DND-41 (cell line): ENCODE measurements at regions not wholly inside any gene's neighbourhood (a gene's known extent, or its start where the extent isn't known, plus 50 kb on each side); places are given as distances from the start of the nearest gene placed in this dataset.
"Not testable (repeated sequence)": the region's sequence is repeated elsewhere in the genome, so short reads cannot be mapped to it uniquely, and the experiment has no call there.

ENCODE experiments used
- EZH2 ChIP-seq: IDR thresholded peaks from 3 replicates; pipeline ENCODE4 v1.6.1; 2012; ENCODE audit warnings: borderline replicate concordance, low read depth, mild to moderate bottlenecking, moderate library complexity, low read length, inconsistent platforms; ENCODE audit not compliant: severe bottlenecking
- TF ChIP-seq, protein P1 (sequence below): IDR thresholded peaks from 2 replicates; pipeline ENCODE4 v1.5.1; 2012; ENCODE audit warnings: borderline replicate concordance, low read length, moderate library complexity, mild to moderate bottlenecking; ENCODE audit not compliant: poor library complexity, severe bottlenecking; ENCODE audit errors: extremely low read depth

GRCh38 chr11:67906969-67907368 is 96.9 kb downstream of the UNC93B1 start:
- TF ChIP-seq, protein P1, sequence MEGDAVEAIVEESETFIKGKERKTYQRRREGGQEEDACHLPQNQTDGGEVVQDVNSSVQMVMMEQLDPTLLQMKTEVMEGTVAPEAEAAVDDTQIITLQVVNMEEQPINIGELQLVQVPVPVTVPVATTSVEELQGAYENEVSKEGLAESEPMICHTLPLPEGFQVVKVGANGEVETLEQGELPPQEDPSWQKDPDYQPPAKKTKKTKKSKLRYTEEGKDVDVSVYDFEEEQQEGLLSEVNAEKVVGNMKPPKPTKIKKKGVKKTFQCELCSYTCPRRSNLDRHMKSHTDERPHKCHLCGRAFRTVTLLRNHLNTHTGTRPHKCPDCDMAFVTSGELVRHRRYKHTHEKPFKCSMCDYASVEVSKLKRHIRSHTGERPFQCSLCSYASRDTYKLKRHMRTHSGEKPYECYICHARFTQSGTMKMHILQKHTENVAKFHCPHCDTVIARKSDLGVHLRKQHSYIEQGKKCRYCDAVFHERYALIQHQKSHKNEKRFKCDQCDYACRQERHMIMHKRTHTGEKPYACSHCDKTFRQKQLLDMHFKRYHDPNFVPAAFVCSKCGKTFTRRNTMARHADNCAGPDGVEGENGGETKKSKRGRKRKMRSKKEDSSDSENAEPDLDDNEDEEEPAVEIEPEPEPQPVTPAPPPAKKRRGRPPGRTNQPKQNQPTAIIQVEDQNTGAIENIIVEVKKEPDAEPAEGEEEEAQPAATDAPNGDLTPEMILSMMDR: not testable (repeated sequence)
- not testable (repeated sequence) for TF ChIP-seq EZH2
